Keratinocyte (primary cell): ENCODE measurements at regions not wholly inside any gene's neighbourhood (a gene's known extent, or its start where the extent isn't known, plus 50 kb on each side); places are given as distances from the start of the nearest gene placed in this dataset.

Experiments
- DNase-seq: peaks from one replicate; pipeline ENCODE4 v3.0.0-alpha.2; 2011; ENCODE audit warnings: low read depth, missing footprints, low spot score
- FAIRE-seq: peaks from 2 replicates; lab custom pipeline; 2011; peaks lifted over from hg19 to GRCh38; lab: Jason Lieb, UNC
- H2AFZ ChIP-seq: 2 replicates; pipeline ENCODE4 v1.6.0; 2012; ENCODE audit warnings: low read length, control low read depth, inconsistent platforms; ENCODE audit not compliant: control insufficient read depth
- H3K27ac ChIP-seq: 2 replicates; pipeline ENCODE4 v1.5.1; 2011; ENCODE audit warnings: low read length; ENCODE audit not compliant: control insufficient read depth, insufficient read depth
- H3K27me3 ChIP-seq: 3 replicates; pipeline ENCODE4 v1.6.0; 2011; ENCODE audit warnings: low read length; ENCODE audit not compliant: control insufficient read depth, insufficient read depth; ENCODE audit errors: extremely low read depth
- H3K36me3 ChIP-seq, 2 experiments: 2 replicates in 1 of 2; 3 replicates in 1 of 2; pipeline ENCODE4 v1.5.1; 2011; ENCODE audit warnings: low read length in 2 of 2, mild to moderate bottlenecking in 1 of 2; ENCODE audit not compliant: control insufficient read depth in 2 of 2, insufficient read depth in 2 of 2; ENCODE audit errors: extremely low read depth in 1 of 2
- H3K4me1 ChIP-seq: 3 replicates; pipeline ENCODE4 v1.5.1; 2011; ENCODE audit warnings: low read length; ENCODE audit not compliant: control insufficient read depth, insufficient read depth; ENCODE audit errors: extremely low read depth
- H3K4me2 ChIP-seq: 3 replicates; pipeline ENCODE4 v1.6.0; 2011; ENCODE audit warnings: low read depth, low read length; ENCODE audit not compliant: control insufficient read depth, insufficient read depth; ENCODE audit errors: extremely low read depth
- H3K4me3 ChIP-seq, 3 experiments: fragments of 200-600 bp in 1 of 3; sonication (generic) in 1 of 3; 2 replicates in 2 of 3; 3 replicates in 1 of 3; pipeline ENCODE4 v1.5.1; 2011 to 2016; ENCODE audit warnings: low read length in 3 of 3, mild to moderate bottlenecking in 3 of 3, control low read depth in 2 of 3, inconsistent platforms in 1 of 3, low read depth in 1 of 3, mixed read lengths in 1 of 3, mixed run types in 1 of 3, moderate library complexity in 1 of 3; ENCODE audit not compliant: control insufficient read depth in 2 of 3, insufficient read depth in 2 of 3; ENCODE audit errors: extremely low read depth in 1 of 3
- H3K79me2 ChIP-seq: 2 replicates; pipeline ENCODE4 v1.6.0; 2012; ENCODE audit warnings: low read length; ENCODE audit not compliant: control insufficient read depth, insufficient read depth
- H3K9ac ChIP-seq: 3 replicates; pipeline ENCODE4 v1.6.0; 2011; ENCODE audit warnings: low read length; ENCODE audit not compliant: control insufficient read depth, insufficient read depth; ENCODE audit errors: extremely low read depth
- H3K9me1 ChIP-seq: 3 replicates; pipeline ENCODE4 v1.6.0; 2011; ENCODE audit warnings: low read length; ENCODE audit not compliant: control insufficient read depth, insufficient read depth; ENCODE audit errors: extremely low read depth
- H3K9me3 ChIP-seq: 2 replicates; pipeline ENCODE4 v1.5.1; 2012; ENCODE audit warnings: low read depth, low read length; ENCODE audit not compliant: control insufficient read depth
- H4K20me1 ChIP-seq: 3 replicates; pipeline ENCODE4 v1.6.0; 2011; ENCODE audit warnings: low read length; ENCODE audit not compliant: control insufficient read depth, insufficient read depth; ENCODE audit errors: extremely low read depth
- EZH2 ChIP-seq: IDR thresholded peaks from one replicate; pipeline ENCODE4 v1.6.1; 2012; ENCODE audit warnings: inconsistent platforms, mild to moderate bottlenecking, low read length, moderate library complexity
- dilution Hi-C: fragments of 300-500 bp; cut with MboI; formaldehyde crosslinking; loops from one replicate; pipeline ENCODE4 v1.7.0; 2020; ENCODE audit warnings: low sequenced_read_pairs; ENCODE audit not compliant: extremely low pct_ligation_motif_present
- TF ChIP-seq, protein P1 (sequence below), 3 experiments: IDR thresholded peaks in 1 of 3; conservative IDR thresholded peaks in 1 of 3; optimal IDR thresholded peaks in 1 of 3; 2 replicates in 2 of 3; 3 replicates in 1 of 3; pipeline versions ENCODE3 to v1.5.1; 2011; ENCODE audit warnings: low read length in 3 of 3, mild to moderate bottlenecking in 3 of 3, moderate library complexity in 2 of 3, control low read depth in 1 of 3, inconsistent platforms in 1 of 3; ENCODE audit not compliant: insufficient read depth in 2 of 3; ENCODE audit errors: extremely low read depth in 1 of 3

DNA sequence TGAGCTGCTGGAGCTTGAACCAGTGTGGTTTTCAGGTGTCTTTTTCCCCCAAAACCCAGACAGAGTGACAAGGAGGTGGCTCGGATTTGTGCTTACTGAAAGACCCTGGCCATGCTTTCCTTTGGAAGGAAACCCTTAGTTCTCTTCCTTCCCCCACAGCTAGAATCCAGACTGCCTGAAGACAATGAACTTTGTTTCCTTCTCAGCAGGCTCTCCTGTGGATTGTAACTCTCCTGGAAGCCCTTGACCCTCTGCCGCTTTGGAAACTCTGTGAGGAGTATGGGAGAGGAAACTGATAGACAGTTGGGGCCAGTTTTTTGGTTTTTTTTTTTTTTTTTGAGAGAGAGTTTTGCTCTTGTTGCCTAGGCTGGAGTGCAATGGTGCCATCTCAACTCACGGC, 62.1 kb upstream of the SESN3 start:
- Histone ChIP-seq H3K4me1 (peaks cover 18% of the 10 kb centered on the region), H2AFZ (no peak overlapping the region), H3K9me1 (no peaks in the 10 kb centered on the region), H3K9me3 (no peaks in the 10 kb centered on the region), H3K27me3 (no peaks in the 10 kb centered on the region), H3K4me2 (no peak overlapping the region), H4K20me1 (no peaks in the 10 kb centered on the region), H3K79me2 (no peaks in the 10 kb centered on the region), H3K9ac (no peak overlapping the region), H3K27ac (no peak overlapping the region), H3K4me3 (no peak overlapping the region), H3K36me3 (no peaks in the 10 kb centered on the region)
- dilution Hi-C loops = no loop called here
- DNase-seq = no peak
- FAIRE-seq = no peak
- TF ChIP-seq, protein P1, sequence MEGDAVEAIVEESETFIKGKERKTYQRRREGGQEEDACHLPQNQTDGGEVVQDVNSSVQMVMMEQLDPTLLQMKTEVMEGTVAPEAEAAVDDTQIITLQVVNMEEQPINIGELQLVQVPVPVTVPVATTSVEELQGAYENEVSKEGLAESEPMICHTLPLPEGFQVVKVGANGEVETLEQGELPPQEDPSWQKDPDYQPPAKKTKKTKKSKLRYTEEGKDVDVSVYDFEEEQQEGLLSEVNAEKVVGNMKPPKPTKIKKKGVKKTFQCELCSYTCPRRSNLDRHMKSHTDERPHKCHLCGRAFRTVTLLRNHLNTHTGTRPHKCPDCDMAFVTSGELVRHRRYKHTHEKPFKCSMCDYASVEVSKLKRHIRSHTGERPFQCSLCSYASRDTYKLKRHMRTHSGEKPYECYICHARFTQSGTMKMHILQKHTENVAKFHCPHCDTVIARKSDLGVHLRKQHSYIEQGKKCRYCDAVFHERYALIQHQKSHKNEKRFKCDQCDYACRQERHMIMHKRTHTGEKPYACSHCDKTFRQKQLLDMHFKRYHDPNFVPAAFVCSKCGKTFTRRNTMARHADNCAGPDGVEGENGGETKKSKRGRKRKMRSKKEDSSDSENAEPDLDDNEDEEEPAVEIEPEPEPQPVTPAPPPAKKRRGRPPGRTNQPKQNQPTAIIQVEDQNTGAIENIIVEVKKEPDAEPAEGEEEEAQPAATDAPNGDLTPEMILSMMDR (optimal IDR thresholded peaks at IDR 0.05 in 1 of 3, IDR thresholded peaks at IDR 0.05 in 1 of 3, conservative IDR thresholded peaks at IDR 0.05 in 1 of 3; ENCODE audit: extremely low read depth in 1 of 3, insufficient read depth in 2 of 3, low read length in 3 of 3) = no peak
- no peak for TF ChIP-seq EZH2

DNA sequence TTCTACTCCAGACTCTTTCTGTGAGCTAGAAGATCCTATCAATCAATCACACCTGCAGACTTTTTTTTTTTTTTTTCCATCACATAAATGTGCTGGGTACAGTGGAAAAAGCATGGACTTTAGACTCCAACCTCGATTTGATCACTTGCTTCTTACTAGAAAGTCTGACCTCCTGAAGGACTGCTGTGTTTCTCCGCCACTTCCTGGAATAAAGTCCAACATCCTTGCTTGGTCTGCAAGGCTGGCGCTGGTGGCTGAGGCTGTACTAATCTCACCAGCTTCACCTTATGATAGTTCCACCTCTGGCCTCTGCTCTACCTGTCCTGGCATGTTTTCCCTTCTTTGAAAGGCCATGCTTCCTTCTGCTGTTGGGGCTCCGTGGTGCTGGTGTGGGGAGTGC, 60.9 kb upstream of the SESN3 start:
- no peaks in the 10 kb centered on the region for H3K36me3 ChIP-seq
- no peaks in the 10 kb centered on the region for H3K27me3 ChIP-seq
- H3K9ac ChIP-seq = no peak overlapping the region
- H3K9me3 ChIP-seq = no peaks in the 10 kb centered on the region
- no peak for TF ChIP-seq EZH2
- TF ChIP-seq, protein P1 (optimal IDR thresholded peaks at IDR 0.05 in 1 of 3, IDR thresholded peaks at IDR 0.05 in 1 of 3, conservative IDR thresholded peaks at IDR 0.05 in 1 of 3; ENCODE audit: extremely low read depth in 1 of 3, insufficient read depth in 2 of 3, low read length in 3 of 3) = no peak
- dilution Hi-C loops = no loop called here
- H3K9me1 ChIP-seq = no peaks in the 10 kb centered on the region
- DNase-seq = no peak
- no peak overlapping the region for H2AFZ ChIP-seq
- H3K4me3 ChIP-seq = no peak overlapping the region
- H3K4me2 ChIP-seq = no peak overlapping the region
- H3K4me1 ChIP-seq = peaks cover 18% of the 10 kb centered on the region
- no peaks in the 10 kb centered on the region for H4K20me1 ChIP-seq
- no peak overlapping the region for H3K27ac ChIP-seq
- H3K79me2 ChIP-seq = no peaks in the 10 kb centered on the region
- FAIRE-seq = no peak
